ENCODE measurements at regions not wholly inside any gene's neighbourhood (a gene's known extent, or its start where the extent isn't known, plus 50 kb on each side); places are given as distances from the start of the nearest gene placed in this dataset.

GRCh38 chr19:28521614-28522544 is 691.1 kb downstream of the UQCRFS1 start:
- no peak for DNase-seq

- no peak for DNase-seq
These were observed 691.9 kb downstream of the UQCRFS1 start for GRCh38 chr19:28520998-28521568.

- DNase-seq = no peak
These were observed 692.7 kb downstream of the UQCRFS1 start for GRCh38 chr19:28519952-28520861.

- DNase-seq = no peak
These were observed 693.7 kb downstream of the UQCRFS1 start for GRCh38 chr19:28519218-28519779.

GRCh38 chr19:28516415-28516872 is 696.5 kb downstream of the UQCRFS1 start:
- DNase-seq = no peak

GRCh38 chr19:28514166-28514565 is 698.8 kb downstream of the UQCRFS1 start:
- no peak for DNase-seq

- no peak for DNase-seq
These were observed 701.3 kb downstream of the UQCRFS1 start for GRCh38 chr19:28511655-28512054.

GRCh38 chr19:28509079-28509895 is 703.7 kb downstream of the UQCRFS1 start:
- DNase-seq = no peak

GRCh38 chr19:28508666-28509065 is 704.3 kb downstream of the UQCRFS1 start:
- DNase-seq = no peak

- no peak for DNase-seq
These were observed 707.0 kb downstream of the UQCRFS1 start for GRCh38 chr19:28505933-28506332.

- no peak for DNase-seq
These were observed 707.8 kb downstream of the UQCRFS1 start for GRCh38 chr19:28505134-28505533.

- no peak for DNase-seq
These were observed 708.2 kb downstream of the UQCRFS1 start for GRCh38 chr19:28504727-28505126.

- no peak for DNase-seq
These were observed 708.8 kb downstream of the UQCRFS1 start for GRCh38 chr19:28504139-28504538.

- DNase-seq = no peak
These were observed 709.8 kb downstream of the UQCRFS1 start for GRCh38 chr19:28502879-28503734.

- no peak for DNase-seq
These were observed 711.0 kb downstream of the UQCRFS1 start for GRCh38 chr19:28501976-28502375.

GRCh38 chr19:28500982-28501630 is 711.8 kb downstream of the UQCRFS1 start:
- peak; percentile 20 for DNase-seq

GRCh38 chr19:28500296-28500695 is 712.7 kb downstream of the UQCRFS1 start:
- no peak for DNase-seq

GRCh38 chr19:28498404-28498976 is 714.5 kb downstream of the UQCRFS1 start:
- no peak for DNase-seq

GRCh38 chr19:28497887-28498286 is 715.1 kb downstream of the UQCRFS1 start:
- no peak for DNase-seq

- DNase-seq = no peak
These were observed 715.8 kb downstream of the UQCRFS1 start for GRCh38 chr19:28497137-28497536.

All from CD4-positive, alpha-beta T cell treated with Interleukin-21 for 1 hour (primary cell).